IMR-90 (cell line): ENCODE measurements at regions not wholly inside any gene's neighbourhood (a gene's known extent, or its start where the extent isn't known, plus 50 kb on each side); places are given as distances from the start of the nearest gene placed in this dataset.

Source experiments
- ATAC-seq: fragments of 200-7000 bp; cut with Tn5 transposase; 2 replicates; pipeline ENCODE4 v1.9.1; 2020; ENCODE audit warnings: low read depth, mild to moderate bottlenecking, moderate library complexity
- BruUV-seq: library from RNA; stranded (reverse); fragments of 400-500 nt; replicated peaks from 2 replicates; lab custom pipeline; 2021; lab: Mats Ljungman, UMichigan
- CTCF ChIA-PET: fragments of 300-600 bp; formaldehyde crosslinking; extraction: SDS; loops from one replicate; lab custom pipeline; 2021; ENCODE audit warnings: antibody characterized with exemption; lab: Yijun Ruan, JAX
- POLR2A ChIA-PET: fragments of 300-600 bp; sonication (Branson Sonifier 250); formaldehyde crosslinking; loops from one replicate; lab custom pipeline; 2022; ENCODE audit warnings: antibody characterized with exemption; ENCODE audit not compliant: unreplicated experiment; lab: Charles Lee
- DNase-seq: peaks from one replicate; pipeline ENCODE4 v3.0.0; 2013
- H2AFZ ChIP-seq: replicated peaks from 2 replicates; pipeline ENCODE3; 2013; ENCODE audit warnings: low read length, mild to moderate bottlenecking; ENCODE audit not compliant: poor library complexity
- H2AK5ac ChIP-seq: 2 replicates; pipeline ENCODE4 v1.6.1; 2013; ENCODE audit warnings: low read depth, low read length, inconsistent platforms
- H2AK9ac ChIP-seq: replicated peaks from 2 replicates; pipeline ENCODE3; 2013; ENCODE audit warnings: mild to moderate bottlenecking, low read depth, low read length, moderate library complexity; ENCODE audit not compliant: poor library complexity
- H2BK120ac ChIP-seq: 2 replicates; pipeline ENCODE4 v1.6.1; 2013; ENCODE audit warnings: low read depth, low read length, inconsistent platforms
- H2BK15ac ChIP-seq: 3 replicates; pipeline ENCODE4 v1.6.1; 2013; ENCODE audit warnings: low read depth, low read length, inconsistent platforms
- H2BK20ac ChIP-seq: 2 replicates; pipeline ENCODE4 v1.6.1; 2013; ENCODE audit warnings: low read depth, mild to moderate bottlenecking, inconsistent platforms, low read length, moderate library complexity
- H2BK5ac ChIP-seq: 2 replicates; pipeline ENCODE4 v1.6.1; 2013; ENCODE audit warnings: mild to moderate bottlenecking, low read depth, low read length, inconsistent platforms; ENCODE audit not compliant: poor library complexity, severe bottlenecking
- H3K14ac ChIP-seq: replicated peaks from 2 replicates; pipeline ENCODE4 v1.6.1; 2013; ENCODE audit warnings: low read depth, low read length, inconsistent platforms
- H3K18ac ChIP-seq: 2 replicates; pipeline ENCODE4 v1.6.1; 2013; ENCODE audit warnings: low read depth, low read length, control low read depth
- H3K23ac ChIP-seq: 2 replicates; pipeline ENCODE4 v1.6.1; 2013; ENCODE audit warnings: low read depth, low read length, inconsistent platforms
- H3K27ac ChIP-seq: 2 replicates; pipeline ENCODE4 v1.5.1; 2013; ENCODE audit warnings: mild to moderate bottlenecking, control low read depth, low read length; ENCODE audit not compliant: insufficient read depth
- H3K27me3 ChIP-seq: 2 replicates; pipeline ENCODE4 v1.6.1; 2013; ENCODE audit warnings: low read length; ENCODE audit not compliant: control insufficient read depth, insufficient read depth
- H3K36me3 ChIP-seq: 2 replicates; pipeline ENCODE4 v1.6.1; 2013; ENCODE audit warnings: low read length, mixed read lengths; ENCODE audit not compliant: control insufficient read depth, insufficient read depth
- H3K4ac ChIP-seq: 2 replicates; pipeline ENCODE4 v1.6.1; 2013; ENCODE audit warnings: low read depth, low read length, inconsistent platforms
- H3K4me1 ChIP-seq: 2 replicates; pipeline ENCODE4 v1.6.1; 2013; ENCODE audit warnings: low read length, mixed read lengths; ENCODE audit not compliant: control insufficient read depth, insufficient read depth
- H3K4me2 ChIP-seq: 2 replicates; pipeline ENCODE4 v1.6.1; 2013; ENCODE audit warnings: low read depth, mild to moderate bottlenecking, control low read depth, low read length, moderate library complexity
- H3K4me3 ChIP-seq: 2 replicates; pipeline ENCODE4 v1.5.1; 2013; ENCODE audit warnings: low read depth, mild to moderate bottlenecking, control low read depth, low read length, moderate library complexity; ENCODE audit not compliant: insufficient read depth
- H3K56ac ChIP-seq: 2 replicates; pipeline ENCODE4 v1.6.1; 2013; ENCODE audit warnings: low read length, inconsistent platforms; ENCODE audit not compliant: insufficient read depth; ENCODE audit errors: extremely low read depth
- H3K79me1 ChIP-seq, 2 experiments: 2 replicates each; pipeline ENCODE4 v1.6.1; 2013; ENCODE audit warnings: low read length in 2 of 2, inconsistent platforms in 1 of 2, low read depth in 1 of 2
- H3K9ac ChIP-seq: 2 replicates; pipeline ENCODE4 v1.6.1; 2013; ENCODE audit warnings: low read depth, low read length, control low read depth
- H3K9me1 ChIP-seq: 2 replicates; pipeline ENCODE4 v1.6.1; 2013; ENCODE audit warnings: low read length, inconsistent platforms; ENCODE audit not compliant: insufficient read depth
- H3K9me3 ChIP-seq: 2 replicates; pipeline ENCODE4 v1.6.1; 2013; ENCODE audit warnings: low read length; ENCODE audit not compliant: control insufficient read depth, insufficient read depth
- H4K20me1 ChIP-seq: 2 replicates; pipeline ENCODE4 v1.6.1; 2013; ENCODE audit warnings: low read length, inconsistent platforms; ENCODE audit not compliant: insufficient read depth
- H4K5ac ChIP-seq: 2 replicates; pipeline ENCODE4 v1.6.1; 2013; ENCODE audit warnings: mild to moderate bottlenecking, low read depth, low read length, control low read depth
- H4K8ac ChIP-seq, 2 experiments: 2 replicates each; pipeline ENCODE4 v1.6.1; 2013; ENCODE audit warnings: low read depth in 2 of 2, low read length in 2 of 2, control low read depth in 1 of 2, inconsistent platforms in 1 of 2
- H4K91ac ChIP-seq: 2 replicates; pipeline ENCODE4 v1.6.1; 2013; ENCODE audit warnings: low read depth, low read length, inconsistent platforms; ENCODE audit not compliant: insufficient read depth
- BHLHE40 ChIP-seq: fragments of 150-350 bp; IDR thresholded peaks from 2 replicates; pipeline ENCODE4 v1.6.1; 2016; ENCODE audit warnings: mild to moderate bottlenecking, low read depth, low read length
- CEBPB ChIP-seq: IDR thresholded peaks from 2 replicates; pipeline ENCODE4 v1.6.1; 2012; ENCODE audit warnings: low read depth, low read length, improper control_type of control experiment
- CHD1 ChIP-seq: IDR thresholded peaks from 2 replicates; pipeline ENCODE4 v1.6.1; 2012; ENCODE audit warnings: low read depth, low read length, improper control_type of control experiment
- FOS ChIP-seq: fragments of 150-350 bp; IDR thresholded peaks from 2 replicates; pipeline ENCODE4 v1.6.1; 2016; ENCODE audit warnings: low read depth, low read length
- MAFK ChIP-seq: IDR thresholded peaks from 2 replicates; pipeline ENCODE4 v1.6.1; 2012; ENCODE audit warnings: low read depth, low read length, improper control_type of control experiment
- MAZ ChIP-seq: IDR thresholded peaks from 2 replicates; pipeline ENCODE4 v1.6.1; 2012; ENCODE audit warnings: low read depth, mild to moderate bottlenecking, low read length, improper control_type of control experiment, moderate library complexity, borderline replicate concordance
- MXI1 ChIP-seq: IDR thresholded peaks from 2 replicates; pipeline ENCODE4 v1.6.1; 2012; ENCODE audit warnings: low read depth, mild to moderate bottlenecking, low read length, moderate library complexity, borderline replicate concordance
- NFE2L2 ChIP-seq: fragments of 150-350 bp; IDR thresholded peaks from 2 replicates; pipeline ENCODE4 v1.6.1; 2016; ENCODE audit warnings: low read depth, mild to moderate bottlenecking, low read length
- POLR2A ChIP-seq: IDR thresholded peaks from 2 replicates; pipeline ENCODE4 v1.6.1; 2012; ENCODE audit warnings: mild to moderate bottlenecking, low read depth, low read length
- RAD21 ChIP-seq: IDR thresholded peaks from 2 replicates; pipeline ENCODE4 v1.6.1; 2012; ENCODE audit warnings: low read length, improper control_type of control experiment
- RCOR1 ChIP-seq: IDR thresholded peaks from 2 replicates; pipeline ENCODE4 v1.6.1; 2012; ENCODE audit warnings: mild to moderate bottlenecking, low read length, improper control_type of control experiment; ENCODE audit not compliant: insufficient replicate concordance
- RFX5 ChIP-seq: IDR thresholded peaks from 2 replicates; pipeline ENCODE4 v1.8.0; 2012; ENCODE audit warnings: low read depth, mild to moderate bottlenecking, low read length, moderate library complexity
- WGBS, 2 experiments: methylation state at CpG; one replicate each; pipeline versions ENCODE4 v1.1.5 to v1.1.7; 2013; ENCODE audit warnings: missing lambda C conversion rate in 2 of 2; ENCODE audit not compliant: insufficient read length in 1 of 2; ENCODE audit errors: extremely low coverage in 2 of 2; 5-methylcytosine and 5-hydroxymethylcytosine counted together
- dilution Hi-C: fragments of 300-500 bp; cut with HindIII; formaldehyde crosslinking; loops from one replicate; pipeline ENCODE4 v1.14.3; 2018; ENCODE audit warnings: low sequenced_read_pairs; ENCODE audit not compliant: unreplicated experiment
- in situ Hi-C: fragments of 300-500 bp; cut with MboI; formaldehyde crosslinking; loops from 3 replicates; pipeline ENCODE4 v1.14.3; 2019; ENCODE audit warnings: low sequenced_read_pairs, inconsistent platforms, mixed read lengths
- intact Hi-C: fragments of 100-400 bp; cut with micrococcal nuclease; formaldehyde crosslinking; loops from 2 replicates; pipeline ENCODE4 v1.10.0; 2022
- TF ChIP-seq, protein P1 (sequence below): fragments of 150-350 bp; IDR thresholded peaks from 2 replicates; pipeline ENCODE4 v1.6.1; 2017; ENCODE audit warnings: mild to moderate bottlenecking, antibody characterized with exemption, low read length, low read depth
- TF ChIP-seq, protein P2 (sequence below): conservative IDR thresholded peaks from 2 replicates; pipeline ENCODE4 v1.5.1; 2012; ENCODE audit warnings: mild to moderate bottlenecking, low read depth, low read length, improper control_type of control experiment
- TF ChIP-seq, protein P3 (sequence below): fragments of 150-350 bp; IDR thresholded peaks from 2 replicates; pipeline ENCODE4 v1.6.1; 2016; ENCODE audit warnings: low read depth, mild to moderate bottlenecking, low read length, moderate library complexity, borderline replicate concordance

DNA sequence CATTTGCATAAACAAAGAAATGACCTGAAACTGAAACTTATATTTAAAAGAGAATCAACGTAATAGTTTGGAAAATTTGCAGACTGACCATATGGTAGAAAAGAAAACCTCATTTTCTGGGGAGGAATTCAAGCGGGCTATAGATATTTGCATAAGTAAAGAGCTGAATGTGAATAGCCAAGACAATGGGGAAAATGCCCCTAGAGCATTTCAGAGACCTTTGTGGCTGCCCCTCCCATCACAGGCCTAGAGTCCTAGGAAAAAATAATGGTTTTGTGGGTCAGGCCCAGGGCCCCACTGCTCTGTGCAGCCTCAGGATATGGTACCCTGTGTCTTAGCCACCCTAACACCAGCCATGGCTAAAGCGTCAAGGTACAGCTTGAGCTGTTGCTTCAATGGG is 480.6 kb upstream of the MBL2 start:
- Histone ChIP-seq H3K4ac (no peak overlapping the region), H3K27ac (no peak overlapping the region), H3K18ac (no peak overlapping the region), H3K23ac (no peak overlapping the region), H4K91ac (no peak overlapping the region), H2AK9ac (no peak overlapping the region), H2BK120ac (no peak overlapping the region), H2BK5ac (no peak overlapping the region), H3K4me2 (no peak overlapping the region), H4K8ac (no peak overlapping the region), H3K4me1 (no peaks in the 10 kb centered on the region), H2BK20ac (no peak overlapping the region), H3K27me3 (no peaks in the 10 kb centered on the region), H3K56ac (no peak overlapping the region), H4K20me1 (no peaks in the 10 kb centered on the region), H3K9ac (no peak overlapping the region), H3K9me3 (no peaks in the 10 kb centered on the region), H3K14ac (no peak overlapping the region), H2AFZ (no peak overlapping the region), H2AK5ac (no peak overlapping the region), H3K4me3 (no peak overlapping the region), H3K79me1 (no peaks in the 10 kb centered on the region), H2BK15ac (no peak overlapping the region), H3K36me3 (no peaks in the 10 kb centered on the region), H3K9me1 (no peaks in the 10 kb centered on the region), H4K5ac (no peak overlapping the region)
- ATAC-seq = no peak
- POLR2A ChIA-PET = no interaction called here
- WGBS, 2 experiments = no CpG with 5 or more reads among the region's 3 CpGs
- dilution Hi-C loops (no loop called here), intact Hi-C loops (no loop called here), in situ Hi-C loops (no loop called here)
- TF ChIP-seq, protein P1, sequence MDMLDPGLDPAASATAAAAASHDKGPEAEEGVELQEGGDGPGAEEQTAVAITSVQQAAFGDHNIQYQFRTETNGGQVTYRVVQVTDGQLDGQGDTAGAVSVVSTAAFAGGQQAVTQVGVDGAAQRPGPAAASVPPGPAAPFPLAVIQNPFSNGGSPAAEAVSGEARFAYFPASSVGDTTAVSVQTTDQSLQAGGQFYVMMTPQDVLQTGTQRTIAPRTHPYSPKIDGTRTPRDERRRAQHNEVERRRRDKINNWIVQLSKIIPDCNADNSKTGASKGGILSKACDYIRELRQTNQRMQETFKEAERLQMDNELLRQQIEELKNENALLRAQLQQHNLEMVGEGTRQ = no peak
- no peak for TF ChIP-seq FOS
- TF ChIP-seq, protein P2, sequence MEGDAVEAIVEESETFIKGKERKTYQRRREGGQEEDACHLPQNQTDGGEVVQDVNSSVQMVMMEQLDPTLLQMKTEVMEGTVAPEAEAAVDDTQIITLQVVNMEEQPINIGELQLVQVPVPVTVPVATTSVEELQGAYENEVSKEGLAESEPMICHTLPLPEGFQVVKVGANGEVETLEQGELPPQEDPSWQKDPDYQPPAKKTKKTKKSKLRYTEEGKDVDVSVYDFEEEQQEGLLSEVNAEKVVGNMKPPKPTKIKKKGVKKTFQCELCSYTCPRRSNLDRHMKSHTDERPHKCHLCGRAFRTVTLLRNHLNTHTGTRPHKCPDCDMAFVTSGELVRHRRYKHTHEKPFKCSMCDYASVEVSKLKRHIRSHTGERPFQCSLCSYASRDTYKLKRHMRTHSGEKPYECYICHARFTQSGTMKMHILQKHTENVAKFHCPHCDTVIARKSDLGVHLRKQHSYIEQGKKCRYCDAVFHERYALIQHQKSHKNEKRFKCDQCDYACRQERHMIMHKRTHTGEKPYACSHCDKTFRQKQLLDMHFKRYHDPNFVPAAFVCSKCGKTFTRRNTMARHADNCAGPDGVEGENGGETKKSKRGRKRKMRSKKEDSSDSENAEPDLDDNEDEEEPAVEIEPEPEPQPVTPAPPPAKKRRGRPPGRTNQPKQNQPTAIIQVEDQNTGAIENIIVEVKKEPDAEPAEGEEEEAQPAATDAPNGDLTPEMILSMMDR = no peak
- TF ChIP-seq NFE2L2 = no peak
- TF ChIP-seq BHLHE40 = no peak
- no peak for TF ChIP-seq RAD21
- TF ChIP-seq MXI1 = no peak
- no peak for TF ChIP-seq CHD1
- TF ChIP-seq RCOR1 = no peak
- TF ChIP-seq RFX5 = no peak
- no peak for TF ChIP-seq MAZ
- no peak for TF ChIP-seq MAFK
- TF ChIP-seq, protein P3, sequence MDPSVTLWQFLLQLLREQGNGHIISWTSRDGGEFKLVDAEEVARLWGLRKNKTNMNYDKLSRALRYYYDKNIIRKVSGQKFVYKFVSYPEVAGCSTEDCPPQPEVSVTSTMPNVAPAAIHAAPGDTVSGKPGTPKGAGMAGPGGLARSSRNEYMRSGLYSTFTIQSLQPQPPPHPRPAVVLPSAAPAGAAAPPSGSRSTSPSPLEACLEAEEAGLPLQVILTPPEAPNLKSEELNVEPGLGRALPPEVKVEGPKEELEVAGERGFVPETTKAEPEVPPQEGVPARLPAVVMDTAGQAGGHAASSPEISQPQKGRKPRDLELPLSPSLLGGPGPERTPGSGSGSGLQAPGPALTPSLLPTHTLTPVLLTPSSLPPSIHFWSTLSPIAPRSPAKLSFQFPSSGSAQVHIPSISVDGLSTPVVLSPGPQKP = no peak
- no peak for TF ChIP-seq CEBPB
- TF ChIP-seq POLR2A = no peak
- no peak for DNase-seq
- no TSS peak for BruUV-seq
- CTCF ChIA-PET = no interaction called here
